Endothelial cell of umbilical vein (primary cell): ENCODE measurements at regions not wholly inside any gene's neighbourhood (a gene's known extent, or its start where the extent isn't known, plus 50 kb on each side); places are given as distances from the start of the nearest gene placed in this dataset.

Source experiments
- BruUV-seq: library from RNA; stranded (reverse); fragments of 400-500 nt; replicated peaks from 2 replicates; lab custom pipeline; 2021; lab: Mats Ljungman, UMichigan
- CTCF ChIA-PET: fragments of 300-600, 350-600 bp; sonication (Branson Sonifier 250); formaldehyde crosslinking; loops from one replicate; lab custom pipeline; 2021; ENCODE audit warnings: antibody characterized with exemption, inconsistent platforms; lab: Charles Lee
- POLR2A ChIA-PET: fragments of 300-600, 350-600 bp; sonication (Branson Sonifier 250); formaldehyde crosslinking; loops from one replicate; lab custom pipeline; 2021; ENCODE audit warnings: antibody characterized with exemption, inconsistent platforms; lab: Charles Lee
- DNase-seq: peaks from one replicate; pipeline ENCODE4 v3.0.0-alpha.2; 2011; ENCODE audit warnings: low read depth, low spot score
- FAIRE-seq: peaks from 2 replicates; lab custom pipeline; 2011; peaks lifted over from hg19 to GRCh38; lab: Jason Lieb, UNC
- H2AFZ ChIP-seq: 2 replicates; pipeline ENCODE4 v1.6.0; 2012; ENCODE audit warnings: low read depth, low read length, control low read depth, inconsistent platforms
- H3K27ac ChIP-seq: 2 replicates; pipeline ENCODE4 v1.5.1; 2011; ENCODE audit warnings: low read depth, mild to moderate bottlenecking, control low read depth, low read length, moderate library complexity; ENCODE audit not compliant: insufficient read depth
- H3K27me3 ChIP-seq, 2 experiments: 2 replicates each; pipeline versions ENCODE4 v1.6.0 to v1.6.1; 2011; ENCODE audit warnings: low read length in 2 of 2, mixed read lengths in 1 of 2; ENCODE audit not compliant: control insufficient read depth in 2 of 2, insufficient read depth in 2 of 2
- H3K36me3 ChIP-seq, 2 experiments: 2 replicates in 1 of 2; 3 replicates in 1 of 2; pipeline ENCODE4 v1.5.1; 2011; ENCODE audit warnings: low read length in 2 of 2, mild to moderate bottlenecking in 1 of 2, moderate library complexity in 1 of 2; ENCODE audit not compliant: control insufficient read depth in 2 of 2, insufficient read depth in 2 of 2; ENCODE audit errors: extremely low read depth in 1 of 2
- H3K4me1 ChIP-seq: 3 replicates; pipeline ENCODE4 v1.5.1; 2011; ENCODE audit warnings: mild to moderate bottlenecking, low read length; ENCODE audit not compliant: control insufficient read depth, insufficient read depth; ENCODE audit errors: extremely low read depth
- H3K4me2 ChIP-seq: 2 replicates; pipeline ENCODE4 v1.6.1; 2011; ENCODE audit warnings: low read length, control low read depth, mixed read lengths; ENCODE audit not compliant: insufficient read depth
- H3K4me3 ChIP-seq, 3 experiments: fragments of 200-600 bp in 1 of 3; sonication (generic), shearing (Covaris generic) in 1 of 3; replicated peaks in 1 of 3; 2 replicates each; pipeline ENCODE4 v1.5.1; 2011 to 2016; ENCODE audit warnings: control low read depth in 3 of 3, low read length in 3 of 3, mild to moderate bottlenecking in 2 of 3, inconsistent platforms in 1 of 3, low read depth in 1 of 3, moderate library complexity in 1 of 3; ENCODE audit not compliant: insufficient read depth in 1 of 3
- H3K79me2 ChIP-seq: 2 replicates; pipeline ENCODE4 v1.6.0; 2012; ENCODE audit warnings: low read length, inconsistent platforms; ENCODE audit not compliant: control insufficient read depth, insufficient read depth
- H3K9ac ChIP-seq: replicated peaks from 2 replicates; pipeline ENCODE3; 2011; ENCODE audit warnings: low read length, control low read depth; ENCODE audit not compliant: insufficient read depth; ENCODE audit errors: extremely low read depth
- H3K9me1 ChIP-seq: replicated peaks from 3 replicates; pipeline ENCODE4 v1.6.0; 2011; ENCODE audit warnings: mild to moderate bottlenecking, low read length; ENCODE audit not compliant: control insufficient read depth, insufficient read depth; ENCODE audit errors: extremely low read depth
- H3K9me3 ChIP-seq: replicated peaks from 2 replicates; pipeline ENCODE4 v1.5.1; 2012; ENCODE audit warnings: low read length, inconsistent platforms; ENCODE audit not compliant: control insufficient read depth, insufficient read depth
- H4K20me1 ChIP-seq: replicated peaks from 2 replicates; pipeline ENCODE3; 2011; ENCODE audit warnings: mild to moderate bottlenecking, low read length; ENCODE audit not compliant: control insufficient read depth, insufficient read depth; ENCODE audit errors: extremely low read depth
- CTCF ChIP-seq, 2 donors: IDR thresholded peaks; 1 replicate in 1 of 2; 2 replicates in 1 of 2; pipeline ENCODE4 v1.5.1; 2011; ENCODE audit warnings: low read length in 2 of 2, mild to moderate bottlenecking in 2 of 2, moderate library complexity in 2 of 2, control low read depth in 1 of 2, inconsistent platforms in 1 of 2, low read depth in 1 of 2; ENCODE audit not compliant: insufficient read depth in 1 of 2; ENCODE audit errors: extremely low read depth in 1 of 2
- EZH2 ChIP-seq: IDR thresholded peaks from 2 replicates; pipeline ENCODE4 v1.6.1; 2012; ENCODE audit warnings: borderline replicate concordance, low read depth, mild to moderate bottlenecking, moderate library complexity, low read length, inconsistent platforms; ENCODE audit not compliant: severe bottlenecking
- FOS ChIP-seq: IDR thresholded peaks from 2 replicates; pipeline ENCODE4 v1.6.1; 2011; ENCODE audit warnings: mild to moderate bottlenecking, low read length, moderate library complexity, borderline replicate concordance; ENCODE audit not compliant: insufficient read depth
- GATA2 ChIP-seq: IDR thresholded peaks from 2 replicates; pipeline ENCODE4 v1.7.0; 2011; ENCODE audit warnings: low read depth, mild to moderate bottlenecking, moderate library complexity, mixed read lengths, low read length; ENCODE audit not compliant: insufficient read length, insufficient read depth
- JUN ChIP-seq: IDR thresholded peaks from 2 replicates; pipeline ENCODE4 v1.6.1; 2011; ENCODE audit warnings: borderline replicate concordance, low read depth; ENCODE audit not compliant: insufficient read length, insufficient read depth
- MAX ChIP-seq: IDR thresholded peaks from 2 replicates; pipeline ENCODE4 v1.6.1; 2011; ENCODE audit not compliant: insufficient read depth, insufficient read length
- MYC ChIP-seq: IDR thresholded peaks from one replicate; pipeline ENCODE4 v1.6.1; 2011; ENCODE audit warnings: mild to moderate bottlenecking, low read depth, low read length
- POLR2A ChIP-seq: IDR thresholded peaks from 2 replicates; pipeline ENCODE4 v1.6.1; 2012; ENCODE audit warnings: low read depth, mild to moderate bottlenecking, control low read depth, low read length
- POLR2AphosphoS5 ChIP-seq: IDR thresholded peaks from 2 replicates; pipeline ENCODE4 v1.6.1; 2012; ENCODE audit warnings: low read depth, mild to moderate bottlenecking, control low read depth, low read length, moderate library complexity; ENCODE audit not compliant: insufficient read depth
- dilution Hi-C: fragments of 300-500 bp; cut with MboI; formaldehyde crosslinking; loops from one replicate; pipeline ENCODE4 v1.15.0; 2019; ENCODE audit warnings: low sequenced_read_pairs; ENCODE audit not compliant: extremely low pct_ligation_motif_present
- intact Hi-C: fragments of 100-400 bp; cut with micrococcal nuclease; formaldehyde crosslinking; loops from one replicate; pipeline ENCODE4 v1.10.0; 2022

GRCh38 chr3:67294341-67294740 lies 296.2 kb downstream of the KBTBD8 start:
- Histone ChIP-seq H3K9ac (no peak overlapping the region), H3K9me1 (no peaks in the 10 kb centered on the region), H3K4me2 (no peak overlapping the region), H3K36me3 (no peaks in the 10 kb centered on the region), H3K79me2 (no peaks in the 10 kb centered on the region), H2AFZ (no peak overlapping the region), H4K20me1 (no peaks in the 10 kb centered on the region), H3K27me3 (no peaks in the 10 kb centered on the region), H3K4me3 (no peak overlapping the region), H3K27ac (no peak overlapping the region), H3K4me1 (no peaks in the 10 kb centered on the region), H3K9me3 (no peaks in the 10 kb centered on the region)
- CTCF ChIA-PET: no interaction called here
- TF ChIP-seq CTCF (IDR thresholded peaks at IDR 0.05; ENCODE audit: extremely low read depth in 1 of 2, insufficient read depth in 1 of 2, low read depth in 1 of 2, low read length in 2 of 2): no peak
- no peak for TF ChIP-seq GATA2
- no peak for TF ChIP-seq JUN
- TF ChIP-seq MAX: no peak
- no peak for TF ChIP-seq POLR2AphosphoS5
- TF ChIP-seq EZH2: no peak
- no peak for TF ChIP-seq MYC
- no peak for TF ChIP-seq POLR2A
- no peak for TF ChIP-seq FOS
- DNase-seq (no peak), FAIRE-seq (no peak)
- no TSS peak for BruUV-seq
- POLR2A ChIA-PET: no interaction called here
- dilution Hi-C loops (no loop called here), intact Hi-C loops (no loop called here)
